Osteocyte (in vitro differentiated cells): ENCODE measurements at regions not wholly inside any gene's neighbourhood (a gene's known extent, or its start where the extent isn't known, plus 50 kb on each side); places are given as distances from the start of the nearest gene placed in this dataset.

Experiments used
- DNase-seq: peaks from one replicate; pipeline ENCODE4 v3.0.0; 2021; ENCODE audit warnings: mixed read lengths; ENCODE audit not compliant: unreplicated experiment; ENCODE audit errors: extremely low spot score
- H3K27ac Mint-ChIP-seq: one replicate; pipeline ENCODE4 v1.8.0; 2021; ENCODE audit warnings: mild to moderate bottlenecking, mixed read lengths; ENCODE audit not compliant: unreplicated experiment
- H3K27me3 Mint-ChIP-seq: one replicate; pipeline ENCODE4 v1.8.0; 2021; ENCODE audit warnings: mixed read lengths; ENCODE audit not compliant: unreplicated experiment
- H3K36me3 Mint-ChIP-seq: one replicate; pipeline ENCODE4 v1.8.0; 2021; ENCODE audit warnings: mixed read lengths; ENCODE audit not compliant: unreplicated experiment
- H3K4me1 Mint-ChIP-seq: one replicate; pipeline ENCODE4 v1.8.0; 2021; ENCODE audit warnings: mixed read lengths; ENCODE audit not compliant: unreplicated experiment
- H3K4me3 Mint-ChIP-seq: one replicate; pipeline ENCODE4 v1.8.0; 2021; ENCODE audit warnings: mild to moderate bottlenecking, moderate library complexity, mixed read lengths; ENCODE audit not compliant: unreplicated experiment
- H3K9me3 Mint-ChIP-seq: one replicate; pipeline ENCODE4 v1.8.0; 2021; ENCODE audit warnings: mixed read lengths; ENCODE audit not compliant: unreplicated experiment
- TF ChIP-seq, protein P1 (sequence below): fragments of 200-600 bp; sonication (generic); IDR thresholded peaks from 2 replicates; pipeline ENCODE4 v1.5.0; 2021; ENCODE audit warnings: antibody characterized with exemption, mild to moderate bottlenecking, moderate library complexity

GRCh38 chr16:54605536-54606066, 319.0 kb upstream of the IRX3 start:
- no peak overlapping the region for H3K27ac Mint-ChIP-seq
- DNase-seq = no peak
- H3K27me3 Mint-ChIP-seq = no peaks in the 10 kb centered on the region
- no peaks in the 10 kb centered on the region for H3K4me1 Mint-ChIP-seq
- H3K4me3 Mint-ChIP-seq = no peak overlapping the region
- H3K36me3 Mint-ChIP-seq = no peaks in the 10 kb centered on the region
- H3K9me3 Mint-ChIP-seq = peaks cover 16% of the 10 kb centered on the region
- TF ChIP-seq, protein P1, sequence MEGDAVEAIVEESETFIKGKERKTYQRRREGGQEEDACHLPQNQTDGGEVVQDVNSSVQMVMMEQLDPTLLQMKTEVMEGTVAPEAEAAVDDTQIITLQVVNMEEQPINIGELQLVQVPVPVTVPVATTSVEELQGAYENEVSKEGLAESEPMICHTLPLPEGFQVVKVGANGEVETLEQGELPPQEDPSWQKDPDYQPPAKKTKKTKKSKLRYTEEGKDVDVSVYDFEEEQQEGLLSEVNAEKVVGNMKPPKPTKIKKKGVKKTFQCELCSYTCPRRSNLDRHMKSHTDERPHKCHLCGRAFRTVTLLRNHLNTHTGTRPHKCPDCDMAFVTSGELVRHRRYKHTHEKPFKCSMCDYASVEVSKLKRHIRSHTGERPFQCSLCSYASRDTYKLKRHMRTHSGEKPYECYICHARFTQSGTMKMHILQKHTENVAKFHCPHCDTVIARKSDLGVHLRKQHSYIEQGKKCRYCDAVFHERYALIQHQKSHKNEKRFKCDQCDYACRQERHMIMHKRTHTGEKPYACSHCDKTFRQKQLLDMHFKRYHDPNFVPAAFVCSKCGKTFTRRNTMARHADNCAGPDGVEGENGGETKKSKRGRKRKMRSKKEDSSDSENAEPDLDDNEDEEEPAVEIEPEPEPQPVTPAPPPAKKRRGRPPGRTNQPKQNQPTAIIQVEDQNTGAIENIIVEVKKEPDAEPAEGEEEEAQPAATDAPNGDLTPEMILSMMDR = no peak

DNA sequence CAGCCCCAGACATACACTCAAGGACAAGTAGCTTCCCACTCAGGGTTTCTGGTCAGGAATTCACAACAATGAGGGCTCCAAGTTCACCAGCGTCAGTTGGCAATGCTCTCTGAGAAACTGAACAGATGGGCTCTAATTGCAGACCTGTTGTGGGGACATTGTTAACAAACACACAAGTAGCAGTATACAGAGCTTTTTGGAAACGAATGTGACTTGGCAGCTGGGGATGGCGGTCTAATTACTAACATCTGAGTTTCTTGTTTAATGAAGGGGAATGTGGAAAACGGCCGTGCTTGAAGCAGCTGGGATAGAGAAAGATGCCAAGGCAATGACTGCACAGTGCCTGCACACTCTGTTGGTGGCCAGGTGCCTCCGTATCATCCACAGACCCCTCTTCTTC, 316.1 kb upstream of the IRX3 start:
- H3K4me3 Mint-ChIP-seq = no peak overlapping the region
- peaks cover 16% of the 10 kb centered on the region for H3K9me3 Mint-ChIP-seq
- peak; percentile 46 for DNase-seq
- no peaks in the 10 kb centered on the region for H3K36me3 Mint-ChIP-seq
- no peaks in the 10 kb centered on the region for H3K27me3 Mint-ChIP-seq
- no peak overlapping the region for H3K27ac Mint-ChIP-seq
- no peaks in the 10 kb centered on the region for H3K4me1 Mint-ChIP-seq
- TF ChIP-seq, protein P1 = no peak

GRCh38 chr16:54597222-54597621, 310.6 kb upstream of the IRX3 start:
- Mint-ChIP-seq H3K4me3 (no peak overlapping the region), H3K36me3 (no peaks in the 10 kb centered on the region), H3K27me3 (peaks cover 29% of the 10 kb centered on the region), H3K27ac (no peak overlapping the region), H3K9me3 (no peaks in the 10 kb centered on the region), H3K4me1 (no peaks in the 10 kb centered on the region)
- TF ChIP-seq, protein P1 = no peak
- peak; percentile 53 for DNase-seq

- no peaks in the 10 kb centered on the region for H3K36me3 Mint-ChIP-seq
- no peak for DNase-seq
- H3K9me3 Mint-ChIP-seq = no peaks in the 10 kb centered on the region
- no peak overlapping the region for H3K27ac Mint-ChIP-seq
- peaks cover 32% of the 10 kb centered on the region for H3K27me3 Mint-ChIP-seq
- no peaks in the 10 kb centered on the region for H3K4me1 Mint-ChIP-seq
- H3K4me3 Mint-ChIP-seq = no peak overlapping the region
- TF ChIP-seq, protein P1 = no peak
Observed at GRCh38 chr16:54595621-54596020, 309.0 kb upstream of the IRX3 start.

- Mint-ChIP-seq H3K36me3 (no peaks in the 10 kb centered on the region), H3K4me1 (no peaks in the 10 kb centered on the region), H3K9me3 (no peaks in the 10 kb centered on the region), H3K27me3 (peaks cover 35% of the 10 kb centered on the region), H3K27ac (no peak overlapping the region), H3K4me3 (no peak overlapping the region)
- TF ChIP-seq, protein P1 = no peak
- peak; percentile 59 for DNase-seq
Observed at GRCh38 chr16:54594601-54595391, 308.2 kb upstream of the IRX3 start.
